ENCODE measurements at regions not wholly inside any gene's neighbourhood (a gene's known extent, or its start where the extent isn't known, plus 50 kb on each side); places are given as distances from the start of the nearest gene placed in this dataset.

- H3K4me3 ChIP-seq = no peak overlapping the region
- no peaks in the 10 kb centered on the region for H3K9me3 ChIP-seq
- no peak for DNase-seq
- H3K27me3 ChIP-seq = no peaks in the 10 kb centered on the region
- H3K36me3 ChIP-seq = no peaks in the 10 kb centered on the region
Measured at GRCh38 chr3:106227068-106227467, 358.3 kb upstream of the CBLB start.

DNA sequence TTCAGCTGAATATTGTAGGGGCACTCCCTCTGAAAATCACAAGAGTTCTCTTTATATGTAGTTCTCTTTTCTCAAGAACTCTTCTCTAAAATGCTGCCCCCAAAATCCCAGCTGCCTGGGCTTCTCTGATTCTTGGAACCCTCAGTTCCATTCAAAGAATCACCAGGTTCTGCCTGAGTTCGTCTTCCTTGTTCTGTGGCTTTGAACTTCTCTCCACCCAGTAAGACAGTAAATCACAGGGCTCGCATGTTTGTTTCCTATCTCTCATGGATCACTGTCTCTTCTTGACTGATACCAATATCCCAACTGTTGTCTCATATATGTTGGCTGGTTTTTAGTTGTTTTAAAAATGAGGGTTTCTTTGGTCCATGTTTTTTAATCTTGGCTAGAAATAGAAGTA is 359.5 kb upstream of the CBLB start:
- no peaks in the 10 kb centered on the region for H3K36me3 ChIP-seq
- H3K4me3 ChIP-seq = no peak overlapping the region
- no peak for DNase-seq
- H3K9me3 ChIP-seq = no peaks in the 10 kb centered on the region
- no peaks in the 10 kb centered on the region for H3K27me3 ChIP-seq

DNA sequence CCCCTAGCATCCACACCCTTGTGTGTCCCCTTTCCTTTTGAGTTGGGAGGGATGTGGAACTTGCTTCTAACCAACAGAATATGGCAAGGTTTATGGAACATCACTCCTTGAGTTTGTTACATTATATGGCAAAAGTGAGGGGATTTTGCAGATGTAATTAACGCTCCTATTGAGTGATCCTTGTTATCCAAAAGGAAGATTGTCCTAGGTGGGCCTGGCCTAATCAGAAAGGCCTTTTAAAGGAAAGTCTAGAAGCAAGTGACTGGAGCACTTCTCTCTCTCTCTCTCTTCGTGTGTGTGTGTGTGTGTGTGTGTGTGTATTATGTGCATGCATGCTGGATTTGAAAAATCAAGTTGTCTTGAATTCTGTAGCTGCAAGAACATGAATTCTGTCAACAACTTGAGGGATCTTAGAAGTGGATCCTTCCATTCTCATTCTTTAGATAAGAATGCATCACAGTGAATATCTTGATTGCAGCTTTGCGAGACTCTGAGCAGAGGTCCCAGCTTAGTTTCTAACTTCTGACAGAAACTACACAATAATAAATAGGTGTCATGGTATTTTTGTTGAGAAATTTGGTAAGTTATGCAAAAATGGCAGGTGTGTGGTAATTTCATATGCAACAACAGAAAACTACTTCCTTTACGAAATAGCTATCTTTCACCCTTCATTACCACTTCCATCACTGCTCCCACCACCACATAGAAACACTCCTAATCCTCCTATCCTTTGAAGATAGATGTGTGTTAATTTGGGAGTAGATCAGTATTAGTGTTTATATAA is 360.9 kb upstream of the CBLB start:
- H3K9me3 ChIP-seq = no peaks in the 10 kb centered on the region
- no peaks in the 10 kb centered on the region for H3K36me3 ChIP-seq
- DNase-seq = no peak
- no peak overlapping the region for H3K4me3 ChIP-seq
- no peaks in the 10 kb centered on the region for H3K27me3 ChIP-seq

- no peak overlapping the region for H3K4me3 ChIP-seq
- H3K9me3 ChIP-seq = no peaks in the 10 kb centered on the region
- no peak for DNase-seq
- H3K36me3 ChIP-seq = no peaks in the 10 kb centered on the region
- no peaks in the 10 kb centered on the region for H3K27me3 ChIP-seq
Measured at GRCh38 chr3:106231086-106231485, 362.3 kb upstream of the CBLB start.

- no peak for DNase-seq
- no peaks in the 10 kb centered on the region for H3K36me3 ChIP-seq
- no peak overlapping the region for H3K4me3 ChIP-seq
- H3K9me3 ChIP-seq = no peaks in the 10 kb centered on the region
- no peaks in the 10 kb centered on the region for H3K27me3 ChIP-seq
Measured at GRCh38 chr3:106232956-106233355, 364.1 kb upstream of the CBLB start.

GRCh38 chr3:106239195-106239697 is 370.4 kb upstream of the CBLB start:
- Histone ChIP-seq H3K36me3 (no peaks in the 10 kb centered on the region), H3K27me3 (no peaks in the 10 kb centered on the region), H3K4me3 (no peak overlapping the region), H3K9me3 (no peaks in the 10 kb centered on the region)
- DNase-seq = no peak

DNA sequence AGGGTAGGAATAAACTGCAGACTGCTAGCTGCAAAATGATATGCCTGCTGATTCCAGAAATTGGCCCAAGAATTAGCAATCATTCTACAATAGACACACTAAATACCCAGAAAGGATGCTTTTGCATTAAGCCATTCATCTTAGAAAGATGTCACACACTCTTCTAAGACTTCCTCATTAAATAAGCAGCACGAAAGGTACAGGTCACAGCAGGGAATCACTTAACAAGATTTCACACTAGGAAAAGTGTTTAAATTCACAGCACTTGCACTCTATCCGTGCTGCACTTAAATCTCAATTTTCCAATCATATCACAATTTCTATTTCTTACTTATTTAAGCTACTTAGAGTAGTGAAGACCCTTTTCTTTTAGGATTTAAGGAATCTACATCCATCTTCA is 372.8 kb upstream of the CBLB start:
- no peak for DNase-seq
- no peaks in the 10 kb centered on the region for H3K27me3 ChIP-seq

DNA sequence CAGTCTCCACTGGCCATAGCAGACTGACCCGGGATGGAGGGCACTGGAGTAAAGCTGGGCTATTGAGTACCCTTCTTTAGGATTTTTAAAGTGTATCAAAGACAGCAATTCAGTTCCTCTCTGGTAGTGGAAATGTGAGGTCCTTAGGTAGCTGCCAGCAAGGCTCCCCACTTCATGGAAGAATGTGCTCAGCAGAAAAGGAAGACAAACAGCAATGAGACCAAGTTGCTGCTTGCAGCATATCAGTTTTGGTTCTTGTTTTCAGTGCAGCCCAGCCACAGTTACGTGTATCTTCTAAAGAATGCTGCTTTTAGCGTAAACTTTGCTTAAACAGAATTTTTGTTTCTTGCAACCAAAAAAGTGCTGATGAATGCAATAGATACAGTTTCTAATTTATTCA is 374.0 kb upstream of the CBLB start:
- Histone ChIP-seq H3K9me3 (no peaks in the 10 kb centered on the region), H3K36me3 (no peaks in the 10 kb centered on the region), H3K4me3 (no peak overlapping the region), H3K27me3 (no peaks in the 10 kb centered on the region)
- DNase-seq = no peak

More for the DNA sequence above, 372.8 kb upstream of the CBLB start:
- no peak overlapping the region for H3K4me3 ChIP-seq
- H3K36me3 ChIP-seq = no peaks in the 10 kb centered on the region
- H3K9me3 ChIP-seq = no peaks in the 10 kb centered on the region

DNA sequence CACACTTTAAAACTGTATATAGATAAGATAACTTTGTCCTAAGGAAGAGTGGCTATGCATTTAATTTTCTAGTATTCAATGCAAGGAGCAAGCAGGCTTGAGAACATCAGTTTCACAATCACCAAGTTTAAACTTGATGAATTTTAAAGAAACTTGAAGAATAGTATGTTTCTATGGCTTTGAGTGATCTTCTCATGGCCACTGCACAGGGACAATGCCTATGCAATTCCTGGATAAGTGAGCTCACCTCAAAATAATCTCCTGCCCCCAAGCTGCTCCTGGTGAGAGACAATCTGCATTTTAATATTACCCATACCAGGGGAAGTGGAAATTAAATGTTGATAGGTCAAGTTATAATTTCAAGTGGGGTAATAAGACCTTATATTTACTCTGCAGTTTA is 376.6 kb upstream of the CBLB start:
- no peak for DNase-seq
- Histone ChIP-seq H3K27me3 (no peaks in the 10 kb centered on the region), H3K4me3 (no peak overlapping the region), H3K9me3 (no peaks in the 10 kb centered on the region), H3K36me3 (no peaks in the 10 kb centered on the region)

GRCh38 chr3:106247902-106248684 is 379.3 kb upstream of the CBLB start:
- no peak for DNase-seq
- Histone ChIP-seq H3K27me3 (no peaks in the 10 kb centered on the region), H3K9me3 (no peaks in the 10 kb centered on the region), H3K36me3 (no peaks in the 10 kb centered on the region), H3K4me3 (no peak overlapping the region)

GRCh38 chr3:106249159-106249558 is 380.3 kb upstream of the CBLB start:
- Histone ChIP-seq H3K36me3 (no peaks in the 10 kb centered on the region), H3K27me3 (no peaks in the 10 kb centered on the region), H3K4me3 (no peak overlapping the region), H3K9me3 (no peaks in the 10 kb centered on the region)
- no peak for DNase-seq

DNA sequence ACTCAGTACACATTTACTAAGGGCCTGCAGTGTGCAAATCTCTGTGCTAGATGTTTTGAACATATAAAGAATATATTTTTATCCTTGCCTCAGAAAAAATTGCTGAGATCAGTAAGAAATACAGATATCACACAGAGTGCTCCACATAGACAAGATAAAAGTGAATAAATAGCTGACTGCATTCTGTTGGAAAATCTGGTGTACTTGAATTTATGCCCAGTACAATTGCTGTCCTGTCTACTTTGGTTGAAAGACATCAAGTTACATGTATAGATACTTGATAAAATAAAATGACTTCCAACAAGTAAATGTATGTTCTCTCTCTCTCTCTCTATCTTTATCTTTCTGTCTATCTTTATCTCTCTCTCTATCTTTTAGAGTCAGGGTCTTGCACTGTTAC is 381.2 kb upstream of the CBLB start:
- DNase-seq = no peak
- H3K4me3 ChIP-seq = no peak overlapping the region
- no peaks in the 10 kb centered on the region for H3K27me3 ChIP-seq
- no peaks in the 10 kb centered on the region for H3K9me3 ChIP-seq
- no peaks in the 10 kb centered on the region for H3K36me3 ChIP-seq

DNA sequence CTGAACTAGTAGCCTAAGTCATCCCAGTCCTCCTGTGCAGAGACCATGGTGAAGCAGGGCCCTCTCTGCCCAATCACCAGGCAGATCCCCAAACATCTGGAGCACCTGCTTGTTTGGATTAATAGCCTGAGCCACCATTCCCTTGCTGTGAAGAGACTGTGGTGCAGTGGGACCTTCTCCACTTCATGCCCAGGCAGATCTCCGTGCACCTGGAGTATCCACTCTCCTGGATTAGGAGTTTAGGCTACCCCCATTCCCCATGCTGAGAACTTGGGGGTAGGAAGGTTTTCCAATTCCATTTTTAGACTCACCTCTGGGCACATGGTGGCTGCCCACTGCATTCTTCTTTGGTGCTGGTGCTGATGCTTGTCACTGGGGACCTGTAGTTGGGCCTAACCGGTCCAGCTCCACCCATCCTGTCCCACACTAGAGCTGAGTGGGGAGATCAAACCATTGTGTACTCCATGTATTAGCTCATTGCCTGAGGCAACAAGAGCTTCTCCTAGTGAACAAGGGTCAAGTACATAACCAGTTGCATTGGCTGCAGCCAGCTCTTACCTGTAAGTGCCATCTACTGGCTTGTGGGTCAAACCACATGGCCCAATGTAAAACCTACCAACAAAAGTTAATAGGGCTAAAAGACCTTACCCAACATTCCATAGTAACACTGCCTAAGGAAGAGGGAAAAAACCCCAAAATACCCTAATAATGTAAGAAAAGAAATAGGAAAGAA is 382.5 kb upstream of the CBLB start:
- Histone ChIP-seq H3K4me3 (no peak overlapping the region), H3K36me3 (no peaks in the 10 kb centered on the region), H3K27me3 (no peaks in the 10 kb centered on the region), H3K9me3 (no peaks in the 10 kb centered on the region)
- DNase-seq = no peak

DNA sequence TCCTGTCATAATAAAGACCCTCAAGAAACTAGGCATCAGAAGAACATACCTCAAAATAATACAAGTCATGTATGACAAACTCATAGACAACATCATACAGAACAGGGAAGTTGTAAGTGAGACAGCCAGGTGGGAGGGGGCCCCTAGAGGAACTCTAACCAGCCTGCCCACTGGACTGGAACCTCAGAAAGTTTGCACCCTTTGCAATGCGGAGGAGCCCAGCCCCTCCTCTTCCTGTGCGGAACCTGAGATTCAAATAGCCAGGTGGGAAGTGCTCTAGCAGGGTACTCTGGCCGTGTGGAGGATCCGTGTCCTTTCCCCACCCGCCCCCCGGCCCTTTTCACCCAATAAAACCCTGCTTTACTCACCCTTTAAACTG is 387.0 kb upstream of the CBLB start:
- H3K9me3 ChIP-seq = no peaks in the 10 kb centered on the region; the same call in 1 of the 2 replicates
- H3K4me3 ChIP-seq = no peak overlapping the region
- no peaks in the 10 kb centered on the region for H3K27me3 ChIP-seq
- no peaks in the 10 kb centered on the region for H3K36me3 ChIP-seq
- DNase-seq = no peak

DNA sequence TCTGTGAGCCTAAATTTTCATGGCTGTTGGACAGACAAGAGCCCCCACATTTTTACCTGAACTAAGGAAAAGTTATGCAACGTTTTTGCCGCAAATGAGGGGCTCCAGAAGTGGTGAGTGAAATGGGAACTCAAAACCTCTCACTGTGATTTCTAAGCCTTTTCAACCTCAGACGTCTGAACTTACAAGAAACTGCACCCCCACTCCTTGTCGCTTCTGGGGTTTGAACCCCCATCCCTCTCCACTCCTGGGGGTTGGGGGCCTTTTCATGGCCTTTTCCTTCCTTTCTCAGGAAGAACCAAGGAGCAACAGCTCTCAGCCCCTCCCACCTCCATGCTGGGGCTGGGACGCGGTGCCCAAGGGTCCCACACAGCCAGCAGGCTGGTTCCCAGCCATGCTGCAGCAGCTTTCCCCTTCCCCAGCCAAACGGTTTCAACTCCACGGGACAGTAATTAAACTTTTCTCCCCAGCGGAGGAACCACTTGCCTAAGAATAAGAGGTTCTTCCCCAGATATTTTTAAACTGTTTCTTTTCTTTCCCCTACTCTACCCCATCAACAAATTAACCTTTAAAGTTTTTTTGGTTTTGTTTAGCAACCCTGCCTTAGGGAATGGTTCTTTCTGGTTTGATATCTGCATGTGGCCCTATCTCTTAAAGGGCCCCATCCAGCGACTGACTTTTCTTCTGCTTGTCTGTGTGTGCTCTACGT is 387.6 kb upstream of the CBLB start:
- no peak overlapping the region for H3K4me3 ChIP-seq
- DNase-seq = no peak
- no peaks in the 10 kb centered on the region for H3K27me3 ChIP-seq
- H3K36me3 ChIP-seq = no peaks in the 10 kb centered on the region
- no peaks in the 10 kb centered on the region; the same call in 1 of the 2 replicates for H3K9me3 ChIP-seq

- Histone ChIP-seq H3K27me3 (no peaks in the 10 kb centered on the region), H3K36me3 (no peaks in the 10 kb centered on the region), H3K4me3 (no peak overlapping the region), H3K9me3 (no peaks in the 10 kb centered on the region; the same call in 1 of the 2 replicates)
- no peak for DNase-seq
Measured at GRCh38 chr3:106257172-106257571, 388.4 kb upstream of the CBLB start.

GRCh38 chr3:106261396-106261795 is 392.6 kb upstream of the CBLB start:
- Histone ChIP-seq H3K4me3 (no peak overlapping the region), H3K27me3 (no peaks in the 10 kb centered on the region), H3K36me3 (no peaks in the 10 kb centered on the region), H3K9me3 (no peaks in the 10 kb centered on the region; the same call in 1 of the 2 replicates)
- DNase-seq = no peak

All from MG63 (cell line).